ENCODE measurements at regions not wholly inside any gene's neighbourhood (a gene's known extent, or its start where the extent isn't known, plus 50 kb on each side); places are given as distances from the start of the nearest gene placed in this dataset.
A peak's percentile ranks its signal among the peaks of the same experiment; 100 is the strongest.

DNA sequence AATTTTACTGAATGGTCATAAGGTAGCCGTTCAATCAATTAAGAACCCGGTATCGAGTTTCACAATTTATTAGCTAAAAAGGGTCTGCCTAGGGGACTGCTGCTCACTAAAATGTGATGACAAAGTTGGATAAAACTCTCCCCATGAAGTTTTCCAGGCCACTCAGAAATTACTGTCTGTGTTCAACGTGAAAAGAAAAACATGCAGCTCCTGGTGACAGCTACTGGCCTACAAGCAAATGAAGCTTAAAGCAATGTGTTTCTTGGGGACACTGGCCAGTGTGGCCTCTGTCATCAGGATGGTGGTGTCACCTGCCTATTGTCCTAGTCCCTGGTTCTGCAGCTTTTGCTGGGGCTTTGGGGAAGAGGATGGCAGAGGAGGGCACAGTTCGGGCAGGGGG is 222.6 kb downstream of the WDR11 start:
- DNase-seq (ENCODE audit: low spot score), result no peak

DNA sequence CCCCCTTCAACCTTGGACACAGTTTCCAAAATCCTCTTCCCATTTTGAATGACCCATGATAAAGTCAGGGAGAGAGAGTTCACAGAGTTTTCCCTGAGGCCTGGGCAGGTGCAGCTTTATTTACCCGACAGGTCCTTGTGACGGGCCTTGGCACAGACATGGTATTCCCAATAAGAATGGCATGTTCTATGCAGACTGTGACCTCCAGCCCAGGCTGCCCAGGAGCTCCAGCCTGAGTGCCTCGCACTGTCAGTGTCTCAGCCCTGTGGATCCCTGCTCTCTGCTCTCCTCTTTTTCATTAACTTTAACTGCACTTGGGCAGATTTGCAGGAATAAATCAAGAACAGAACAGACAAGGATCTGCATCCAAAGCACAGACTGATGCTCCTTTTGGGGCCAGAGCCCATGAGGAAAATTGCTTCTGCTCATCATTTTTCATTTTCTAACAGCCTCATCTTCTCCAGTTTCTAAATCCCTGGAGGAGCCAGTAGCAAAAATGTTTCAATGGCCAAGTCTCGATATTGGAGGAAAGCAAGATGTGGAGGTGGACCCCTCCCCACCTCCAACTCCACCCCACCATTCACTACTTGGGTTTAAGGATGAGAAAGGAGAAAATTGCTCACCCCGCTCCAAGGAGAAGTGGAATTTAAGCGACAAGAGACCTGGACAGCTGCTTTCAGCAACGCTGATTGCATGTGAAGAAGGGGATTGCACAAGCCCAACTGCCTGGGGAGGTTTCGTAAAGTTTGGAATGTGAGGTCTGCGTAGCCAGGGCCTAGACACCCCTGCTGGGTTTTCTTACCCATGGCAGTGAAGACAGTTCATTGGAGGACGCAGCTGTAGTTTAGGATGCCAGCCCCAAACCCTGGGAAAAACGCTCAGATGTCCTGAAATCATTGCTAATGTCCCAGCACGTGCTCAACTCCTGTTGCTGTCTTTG is 225.9 kb downstream of the WDR11 start:
- peak; percentile 34 for DNase-seq (ENCODE audit: low spot score)

DNA sequence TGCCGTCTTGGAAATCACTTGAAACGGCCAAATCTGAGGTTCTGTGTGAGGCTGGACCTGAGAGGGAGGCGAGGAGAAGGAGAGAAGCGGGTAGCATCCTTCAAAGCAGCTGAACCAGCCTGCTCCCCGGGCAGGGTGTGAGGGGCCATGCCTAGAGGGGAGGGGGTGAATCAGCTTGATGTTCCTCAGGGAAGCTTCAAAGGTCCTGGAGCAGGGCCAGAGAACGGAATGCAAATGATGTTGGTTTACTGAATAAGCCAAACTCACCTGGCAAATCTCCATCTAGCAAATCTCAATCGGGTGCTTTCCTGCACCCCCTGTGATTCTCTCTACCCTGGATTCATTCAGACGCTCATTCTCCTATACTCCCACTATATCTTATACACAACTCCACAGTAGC is 226.9 kb downstream of the WDR11 start:
- DNase-seq (ENCODE audit: low spot score), result no peak

DNA sequence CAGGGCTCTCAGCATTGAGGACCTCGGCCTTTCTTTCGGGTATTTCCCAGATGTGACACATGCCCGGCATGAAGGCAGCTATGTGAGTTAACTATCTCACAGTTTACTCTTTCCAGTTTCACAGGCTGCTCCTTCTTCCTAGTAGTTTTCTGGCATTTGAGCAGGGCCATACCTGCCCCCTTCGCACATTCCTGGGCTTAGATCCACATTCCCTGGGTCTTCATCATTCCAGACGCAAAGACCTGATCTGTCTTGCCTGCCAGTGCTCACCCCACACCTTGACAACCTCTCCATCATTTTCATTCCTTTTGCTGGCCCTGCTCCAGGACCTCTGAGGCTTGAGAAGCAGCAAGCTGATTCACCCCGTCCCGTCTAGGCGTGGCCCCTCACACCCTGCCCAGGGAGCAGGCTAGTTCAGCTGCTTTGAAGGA is 227.5 kb downstream of the WDR11 start:
- DNase-seq (ENCODE audit: low spot score), result no peak

DNA sequence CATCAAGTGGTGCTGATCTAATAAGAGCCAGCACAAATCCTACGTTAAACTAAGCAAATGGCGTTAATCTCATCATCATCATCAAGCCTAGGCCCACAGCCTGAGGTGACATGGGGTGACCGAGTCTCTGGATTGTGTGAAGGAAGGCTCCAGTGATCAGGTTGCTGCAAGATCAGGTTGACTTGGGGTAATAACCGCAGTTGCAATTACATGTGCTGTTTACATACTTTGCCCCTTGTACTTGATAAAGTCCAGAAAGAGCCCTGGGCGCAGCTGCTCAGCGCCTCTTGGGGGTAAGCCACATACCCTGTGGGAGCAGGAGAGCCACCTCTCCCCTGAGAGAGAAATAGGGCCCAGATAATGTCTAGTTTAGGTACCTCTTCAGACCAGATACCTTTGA is 228.1 kb downstream of the WDR11 start:
- no peak for DNase-seq (ENCODE audit: low spot score)

DNA sequence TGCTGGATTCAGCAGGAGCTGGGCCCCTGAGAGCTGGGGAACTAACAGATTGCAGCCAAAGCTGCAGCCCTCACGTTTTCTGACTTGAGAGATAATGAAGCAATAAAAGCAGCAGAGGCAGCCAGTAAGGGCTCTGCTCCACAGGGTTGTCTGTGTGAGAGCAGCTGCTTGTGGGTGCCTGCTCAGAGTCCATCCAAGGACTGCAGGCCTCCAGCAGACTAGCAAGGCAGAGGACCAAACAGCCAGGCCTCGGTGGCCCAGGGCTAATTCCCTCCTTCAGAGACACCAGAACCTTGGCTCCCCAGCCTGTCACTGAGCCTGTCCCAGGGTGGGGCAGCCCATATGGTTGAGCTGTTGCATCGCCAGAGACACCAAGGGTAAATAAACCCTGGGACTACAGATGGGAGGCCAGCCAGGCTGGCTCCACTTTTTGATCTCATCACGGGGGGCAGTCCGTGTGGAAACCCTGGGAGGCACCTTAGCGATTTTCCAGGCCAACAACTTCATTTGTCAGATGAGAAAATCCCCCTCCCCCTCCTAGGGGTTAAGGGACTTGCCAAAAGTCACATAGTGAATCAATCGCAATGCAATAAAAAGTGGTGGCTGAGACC is 229.2 kb downstream of the WDR11 start:
- DNase-seq (ENCODE audit: low spot score), result peak; percentile 56

DNA sequence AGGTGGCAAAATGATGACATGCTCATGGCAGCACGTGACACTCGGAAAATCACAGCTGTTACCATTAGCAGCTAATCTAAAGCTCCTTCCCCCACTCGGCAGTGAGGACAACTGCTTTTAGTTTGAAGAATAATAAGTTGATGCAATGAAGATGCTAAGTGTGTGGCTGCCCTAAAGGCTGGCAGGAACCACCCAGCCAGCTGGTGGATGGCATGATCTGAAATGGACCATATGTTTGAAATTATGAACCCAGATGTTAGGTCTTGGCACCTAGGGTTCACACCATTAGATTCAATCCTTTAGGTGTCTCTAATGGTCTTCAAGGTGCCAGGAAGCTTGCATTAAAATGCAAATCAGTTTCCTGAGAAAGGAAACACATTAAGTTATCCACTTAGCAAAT is 230.1 kb downstream of the WDR11 start:
- no peak for DNase-seq (ENCODE audit: low spot score)

DNA sequence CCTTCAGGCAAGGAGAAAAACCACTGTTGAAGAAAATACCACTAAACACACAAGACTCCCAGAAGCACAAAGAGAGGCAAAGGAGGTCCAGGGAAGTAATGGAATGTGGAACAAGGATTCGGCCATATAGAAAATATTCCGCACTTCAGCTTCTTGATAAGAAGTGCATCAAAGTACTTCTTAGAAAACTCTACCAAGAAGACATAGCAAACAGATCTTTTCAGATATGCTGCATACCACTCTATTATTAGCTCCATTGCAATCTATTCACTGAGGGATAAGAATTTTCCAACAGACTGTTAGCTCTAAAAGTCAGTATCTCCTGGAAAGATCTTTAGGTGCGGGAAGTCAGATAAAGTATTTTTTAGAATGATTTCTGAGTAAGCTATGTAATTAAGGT is 231.8 kb downstream of the WDR11 start:
- no peak for DNase-seq (ENCODE audit: low spot score)

DNA sequence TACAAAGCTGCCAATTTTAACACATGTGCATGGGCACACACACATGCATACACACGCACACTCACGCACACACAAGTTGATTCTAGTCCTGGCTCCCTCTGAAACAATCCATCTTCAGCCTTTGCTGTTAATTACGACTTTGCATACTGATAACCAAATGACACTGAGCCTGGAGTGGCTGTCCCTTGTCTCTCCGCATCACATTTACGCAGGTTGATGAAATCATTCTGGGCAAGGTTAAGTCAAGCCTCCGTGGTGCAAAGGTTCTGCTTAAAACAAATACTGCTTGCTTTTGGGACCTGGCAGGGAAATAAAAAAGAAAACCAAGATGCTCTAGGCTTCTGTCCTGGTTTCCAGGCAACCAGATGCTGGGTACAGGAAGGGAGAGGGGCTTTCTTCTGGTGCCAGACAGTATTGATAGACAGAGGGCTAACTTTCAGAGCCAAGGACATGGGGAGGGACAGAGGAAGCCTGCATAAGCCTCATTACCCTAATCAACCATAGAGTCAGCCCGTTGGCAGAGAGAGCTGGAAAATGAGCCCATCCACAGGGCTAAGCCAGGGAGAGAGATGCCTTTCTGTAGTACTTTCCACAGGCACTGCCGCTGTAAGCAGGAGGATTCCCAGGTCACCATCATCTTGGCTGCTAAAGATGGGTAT is 233.0 kb downstream of the WDR11 start:
- no peak for DNase-seq (ENCODE audit: low spot score)

DNA sequence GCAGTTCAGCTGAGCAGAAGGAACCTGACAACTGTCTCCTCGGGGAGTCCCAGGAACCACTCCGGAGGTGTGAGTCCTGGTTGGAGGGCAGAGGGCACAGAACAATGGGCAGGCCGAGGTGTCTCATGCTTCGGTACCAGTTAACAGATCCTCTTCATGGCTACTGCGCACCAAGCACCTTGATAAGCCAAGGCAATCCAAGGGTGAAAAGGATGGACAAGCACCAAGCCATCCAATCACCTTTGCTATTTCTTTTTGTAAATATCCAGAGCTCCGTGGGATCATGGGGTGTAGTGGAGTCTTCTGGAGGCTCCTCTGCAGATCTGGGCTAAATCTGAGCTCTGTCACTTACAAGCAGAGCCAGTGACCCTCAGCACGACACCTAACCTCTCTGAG is 233.5 kb downstream of the WDR11 start:
- no peak for DNase-seq (ENCODE audit: low spot score)

DNA sequence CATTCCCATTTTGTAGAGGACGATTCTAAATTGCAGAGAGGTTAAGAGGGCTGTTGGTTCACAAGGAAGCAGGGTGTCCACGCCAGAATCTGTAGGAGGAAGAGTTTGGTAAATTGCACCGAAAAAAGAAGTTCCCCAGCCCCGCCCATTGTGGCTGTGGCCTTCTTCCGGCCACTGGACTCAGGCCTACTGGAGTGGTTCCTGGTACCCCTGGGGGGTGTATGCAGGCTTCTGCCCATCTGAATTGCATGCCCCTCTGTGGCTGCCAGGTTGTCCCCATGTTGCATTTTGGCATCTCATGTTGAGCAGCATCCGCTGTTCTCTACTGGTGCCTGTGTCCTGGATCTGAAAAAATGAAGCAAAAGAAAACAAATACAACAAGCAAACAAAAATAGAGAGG is 234.2 kb downstream of the WDR11 start:
- DNase-seq (ENCODE audit: low spot score), result no peak

DNA sequence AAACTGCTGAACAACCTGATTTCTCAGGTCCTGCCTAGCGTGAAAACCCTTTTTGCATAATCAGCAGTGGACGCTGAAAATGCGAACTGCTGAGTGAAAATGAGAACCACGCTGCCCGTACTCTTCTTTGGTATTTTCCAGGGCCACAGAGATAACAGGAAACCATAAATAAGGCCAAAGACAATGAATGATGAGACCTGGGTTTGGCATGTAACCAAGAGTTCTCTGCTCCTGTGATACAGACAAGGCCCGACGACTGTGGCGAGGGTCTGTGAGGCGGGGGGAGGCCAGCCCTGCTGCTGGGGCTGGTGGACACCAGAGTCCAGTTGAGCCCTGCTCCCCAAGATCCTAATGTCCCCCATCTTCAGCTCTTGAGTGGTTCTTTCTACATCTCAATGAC is 236.0 kb downstream of the WDR11 start:
- no peak for DNase-seq (ENCODE audit: low spot score)

DNA sequence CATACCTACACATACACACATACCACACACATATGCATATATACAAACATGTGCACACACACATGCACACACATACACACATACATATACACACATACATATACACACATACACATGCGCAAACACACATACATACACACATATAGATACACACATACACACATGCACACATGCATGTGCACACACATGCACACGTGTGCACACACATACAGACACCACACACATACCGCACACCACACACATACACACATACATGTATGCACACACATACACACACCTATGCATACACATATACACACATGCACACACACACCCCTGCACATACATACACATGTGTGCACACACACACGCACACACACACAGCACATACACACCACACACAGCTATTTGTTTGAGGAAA is 236.5 kb downstream of the WDR11 start:
- DNase-seq (ENCODE audit: low spot score), result no peak

DNA sequence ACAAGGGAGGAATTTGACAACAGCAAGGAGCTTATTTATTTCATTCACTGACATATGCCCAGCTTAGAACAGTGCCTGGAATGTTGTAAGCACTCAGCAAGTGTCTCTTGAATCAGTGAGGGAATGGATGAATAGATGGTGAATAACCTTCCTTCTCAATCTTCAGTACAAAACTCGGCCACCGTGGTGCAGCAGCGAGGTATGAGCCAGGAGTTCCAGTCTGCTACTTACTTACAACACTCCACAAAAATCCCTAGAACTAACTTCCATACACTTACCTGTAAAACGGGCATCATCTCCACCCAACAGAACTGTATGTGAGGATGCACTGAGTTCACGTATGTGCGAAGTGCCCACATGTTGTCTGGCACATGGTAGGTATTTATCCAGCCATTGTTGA is 237.4 kb downstream of the WDR11 start:
- DNase-seq (ENCODE audit: low spot score), result peak; percentile 22

DNA sequence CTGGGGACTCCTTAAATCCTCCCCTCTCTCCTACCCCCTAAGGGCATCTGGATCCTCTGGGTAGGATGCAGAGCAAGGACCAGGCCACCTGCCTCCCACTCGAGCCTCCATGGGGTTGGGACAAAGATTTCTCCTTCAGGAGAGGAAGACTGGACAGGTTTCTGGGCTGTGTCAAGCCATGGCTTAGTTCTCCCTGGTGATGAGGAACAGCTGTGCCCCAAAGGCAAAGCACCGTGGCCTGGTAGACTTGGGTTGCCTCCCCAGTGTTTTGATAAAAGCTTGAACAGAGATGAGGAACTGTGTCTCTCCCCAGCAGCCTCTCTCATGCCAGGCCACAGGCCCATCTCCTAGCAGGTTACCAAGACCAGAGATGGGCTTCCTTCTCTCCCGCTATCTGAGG is 238.3 kb downstream of the WDR11 start:
- DNase-seq (ENCODE audit: low spot score), result no peak

DNA sequence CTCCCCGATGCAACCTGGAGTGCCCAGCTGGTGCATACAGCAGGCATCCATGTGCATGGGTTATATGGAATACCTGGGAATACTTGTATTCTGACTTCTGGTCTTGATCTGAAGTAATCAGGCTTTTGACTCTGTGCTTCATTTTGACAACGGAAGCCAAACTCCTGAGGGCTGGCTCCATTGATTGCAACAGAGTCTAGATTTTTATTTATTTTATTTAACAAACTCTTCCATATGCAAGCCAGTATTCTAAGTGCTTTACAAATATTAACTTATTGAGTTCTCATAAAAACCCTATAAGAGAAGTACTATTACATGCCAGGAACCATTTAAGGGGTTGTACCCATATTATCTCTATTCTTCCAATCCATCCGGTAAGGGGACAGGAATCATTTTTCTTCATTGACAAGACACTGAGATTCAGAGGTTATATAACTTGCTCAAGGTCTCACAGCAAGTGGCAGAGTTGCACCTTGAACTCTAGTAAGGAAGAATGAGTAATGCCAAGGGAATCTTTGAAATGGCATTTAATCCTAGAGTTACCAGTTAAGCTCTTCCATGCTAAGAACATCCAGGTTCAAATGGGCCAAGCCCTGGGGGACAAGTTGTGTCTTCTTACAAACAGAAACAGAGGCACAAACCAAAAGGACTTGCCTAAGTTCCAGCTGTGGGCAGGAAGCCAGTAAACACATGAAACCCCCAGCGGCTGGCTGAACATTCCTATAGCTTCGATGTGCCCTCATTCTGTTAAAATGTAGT is 241.0 kb downstream of the WDR11 start:
- DNase-seq (ENCODE audit: low spot score), result no peak

DNA sequence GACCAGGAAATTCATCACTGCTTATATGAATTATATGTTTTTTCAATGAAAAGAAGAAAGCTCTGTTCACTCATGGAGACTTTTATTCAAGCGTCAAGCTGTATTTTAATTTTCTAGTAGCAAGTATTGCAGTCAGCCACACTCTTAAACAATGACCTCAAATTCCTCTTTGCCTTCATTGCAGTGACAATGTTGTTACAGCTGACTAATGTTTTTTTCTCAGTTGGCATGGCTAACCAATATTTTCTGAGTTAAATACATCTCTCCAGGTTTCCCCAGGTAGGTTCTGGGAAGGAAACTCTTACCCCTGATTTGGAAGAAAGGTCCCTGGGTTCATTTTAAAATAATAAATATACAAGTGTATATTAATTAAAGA is 241.5 kb downstream of the WDR11 start:
- no peak for DNase-seq (ENCODE audit: low spot score)

DNA sequence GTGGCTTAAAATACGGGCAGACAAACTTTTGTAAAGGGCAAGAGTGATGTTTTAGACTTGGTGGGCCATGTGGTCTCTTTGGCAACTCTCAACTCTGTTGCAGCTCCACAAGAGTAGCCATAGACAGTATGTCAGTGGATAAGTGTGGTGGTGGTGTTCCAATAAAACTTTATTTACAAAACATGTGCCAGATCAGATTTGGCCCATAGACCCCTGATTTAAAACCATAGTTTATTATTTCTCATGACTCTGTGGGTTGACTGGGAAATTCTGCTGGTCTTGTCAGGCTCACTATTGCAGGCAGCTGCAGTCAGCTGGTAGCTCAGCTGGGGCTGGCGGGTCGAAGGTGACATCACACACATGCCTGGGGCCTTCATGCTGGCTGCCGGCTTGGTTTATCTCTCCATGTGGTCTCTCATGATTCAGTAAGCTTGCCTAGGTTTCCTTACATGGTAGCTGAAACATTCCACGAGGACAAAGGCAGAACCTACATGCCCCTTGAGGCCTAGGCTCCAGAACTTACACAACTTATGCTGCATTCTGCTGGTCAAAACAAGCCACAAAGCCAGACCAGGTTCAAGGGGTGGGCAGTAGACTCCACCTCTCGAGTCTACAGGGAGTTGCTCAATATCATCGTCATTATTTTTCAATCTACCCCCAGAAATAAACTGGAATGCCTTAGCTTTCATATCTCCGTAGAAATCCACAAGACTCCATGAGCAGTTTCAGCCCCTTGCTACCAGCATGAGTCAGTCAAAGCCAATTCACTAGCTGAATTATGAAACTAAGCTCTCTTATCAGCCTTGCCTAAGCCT is 245.7 kb downstream of the WDR11 start:
- peak; percentile 13 for DNase-seq (ENCODE audit: low spot score)

DNA sequence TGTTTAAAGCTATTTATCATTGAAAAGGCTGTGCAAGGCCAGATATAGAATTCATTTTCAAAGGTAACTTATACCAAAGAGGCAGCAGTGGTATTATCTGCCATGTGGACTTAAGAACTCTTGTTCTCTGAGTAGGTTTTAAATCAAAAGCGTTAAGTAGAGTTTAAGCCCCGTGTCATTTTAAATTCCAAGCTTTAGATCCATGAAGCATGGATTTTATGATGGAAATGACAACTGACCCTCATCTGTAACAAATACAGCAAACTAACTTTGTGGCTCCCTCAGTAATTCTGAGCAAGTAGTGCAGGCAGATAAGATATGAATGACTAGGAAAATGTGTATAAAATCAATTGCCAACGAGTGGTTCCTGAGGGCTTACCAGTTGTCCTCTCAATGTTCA is 247.0 kb downstream of the WDR11 start:
- DNase-seq (ENCODE audit: low spot score), result no peak

DNA sequence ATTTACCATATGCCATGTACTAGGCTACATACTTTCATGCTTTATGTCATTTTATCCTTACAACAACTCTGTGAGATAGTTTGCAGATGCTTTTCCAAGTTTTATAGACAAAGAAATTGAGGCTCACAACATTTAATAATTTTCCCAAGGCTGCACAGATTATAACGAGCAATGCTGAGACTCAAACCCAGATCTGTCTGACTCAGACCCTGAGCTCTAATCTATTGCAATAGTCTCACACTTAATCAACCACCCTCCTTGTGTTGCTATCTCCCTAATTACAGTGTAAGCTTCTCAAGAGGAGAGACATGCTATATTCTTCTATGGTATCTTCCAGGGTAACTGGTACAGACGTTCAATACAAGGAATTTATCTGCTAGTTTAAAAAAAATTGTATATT is 247.6 kb downstream of the WDR11 start:
- no peak for DNase-seq (ENCODE audit: low spot score)

DNA sequence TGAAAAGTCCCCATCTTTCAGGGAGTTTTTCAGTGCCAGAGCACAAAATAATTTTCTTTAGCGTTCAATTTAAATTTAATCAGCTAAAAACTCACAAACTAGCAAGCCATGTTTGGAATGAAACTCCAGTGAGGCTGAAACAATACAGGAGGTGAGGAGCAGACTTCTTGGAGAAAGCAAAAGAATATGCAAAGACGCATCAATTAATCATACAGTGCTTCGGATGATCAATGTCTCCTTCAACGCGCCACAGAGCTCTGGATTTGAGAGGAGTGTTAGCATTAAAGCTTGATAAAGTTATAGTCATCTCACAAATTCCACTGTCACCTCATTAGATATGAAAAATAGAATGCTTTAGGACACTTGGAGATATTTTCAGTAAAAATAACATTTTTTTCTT is 248.0 kb downstream of the WDR11 start:
- DNase-seq (ENCODE audit: low spot score), result no peak

DNA sequence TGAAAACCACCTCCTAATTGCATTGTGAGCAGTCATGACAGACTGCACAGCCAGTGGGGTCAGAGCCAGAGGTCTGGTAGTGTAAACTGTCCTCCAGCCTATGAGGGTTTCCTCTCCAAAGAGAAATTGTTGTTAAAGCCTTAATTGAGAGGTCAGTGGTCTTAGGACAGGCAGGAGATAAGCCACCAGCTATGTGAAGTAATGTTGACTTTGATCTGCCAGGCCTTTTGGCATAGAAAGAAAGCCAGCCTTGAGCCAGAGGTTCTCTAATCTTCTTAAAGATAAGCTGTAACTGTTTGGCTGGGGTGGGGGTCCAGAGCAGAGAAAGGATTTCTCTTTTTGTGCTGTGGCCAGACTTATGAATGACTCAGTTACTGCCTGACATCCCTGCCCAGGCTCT is 248.4 kb downstream of the WDR11 start:
- DNase-seq (ENCODE audit: low spot score), result peak; percentile 15
